Esophagus mucosa (tissue), 1 donor: ENCODE measurements at regions not wholly inside any gene's neighbourhood (a gene's known extent, or its start where the extent isn't known, plus 50 kb on each side); places are given as distances from the start of the nearest gene placed in this dataset.

ENCODE experiments used
- ATAC-seq: fragments of 200-7000 bp; cut with Tn5 transposase; one replicate; pipeline ENCODE4 v1.9.1; 2020
- donor health status: DM: yes; HTN: yes; CAD: no.

GRCh38 chr2:158049129-158049855 is 52.4 kb upstream of the UPP2 start:
- no peak for ATAC-seq

GRCh38 chr2:158048327-158048726 is 53.3 kb upstream of the UPP2 start:
- no peak for ATAC-seq

- ATAC-seq, result no peak
Measured at GRCh38 chr2:158047156-158047611, 54.5 kb upstream of the UPP2 start.

- no peak for ATAC-seq
Measured at GRCh38 chr2:158046121-158046880, 55.4 kb upstream of the UPP2 start.

GRCh38 chr2:158045362-158045761 is 56.3 kb upstream of the UPP2 start:
- no peak for ATAC-seq

- no peak for ATAC-seq
Measured at GRCh38 chr2:158043181-158043948, 58.3 kb upstream of the UPP2 start.

GRCh38 chr2:158042666-158043065 is 59.0 kb upstream of the UPP2 start:
- ATAC-seq, result no peak

- no peak for ATAC-seq
Measured at GRCh38 chr2:158042245-158042644, 59.4 kb upstream of the UPP2 start.

GRCh38 chr2:158041400-158041799 is 60.3 kb upstream of the UPP2 start:
- ATAC-seq, result no peak

- no peak for ATAC-seq
Measured at GRCh38 chr2:158038901-158039300, 62.8 kb upstream of the UPP2 start.

- ATAC-seq, result peak; percentile 84
Measured at GRCh38 chr2:158034198-158034866, 67.3 kb upstream of the UPP2 start.

GRCh38 chr2:158031371-158031770 is 70.3 kb upstream of the UPP2 start:
- no peak for ATAC-seq

GRCh38 chr2:158025255-158025996 is 76.2 kb upstream of the UPP2 start:
- peak; percentile 36 for ATAC-seq

GRCh38 chr2:158024288-158024898 is 77.3 kb upstream of the UPP2 start:
- ATAC-seq, result no peak

GRCh38 chr2:158022888-158023287 is 78.8 kb upstream of the UPP2 start:
- no peak for ATAC-seq

GRCh38 chr2:158021226-158021625 is 80.5 kb upstream of the UPP2 start:
- no peak for ATAC-seq

GRCh38 chr2:158015428-158016076 is 86.1 kb upstream of the UPP2 start:
- ATAC-seq, result no peak

- no peak for ATAC-seq
Measured at GRCh38 chr2:158013891-158014290, 87.8 kb upstream of the UPP2 start.

- ATAC-seq, result peak; percentile 99
Measured at GRCh38 chr2:158011055-158011771, 90.5 kb upstream of the UPP2 start.

GRCh38 chr2:158009399-158009798 is 92.3 kb upstream of the UPP2 start:
- ATAC-seq, result no peak
